NCI-H524 treated with DMSO at 0.1 percent for 48 hours (cell line): ENCODE measurements at regions not wholly inside any gene's neighbourhood (a gene's known extent, or its start where the extent isn't known, plus 50 kb on each side); places are given as distances from the start of the nearest gene placed in this dataset.

ENCODE experiments used
- DNase-seq: peaks from one replicate; lab custom pipeline; 2025; lab: John Stamatoyannopoulos, UW

DNA sequence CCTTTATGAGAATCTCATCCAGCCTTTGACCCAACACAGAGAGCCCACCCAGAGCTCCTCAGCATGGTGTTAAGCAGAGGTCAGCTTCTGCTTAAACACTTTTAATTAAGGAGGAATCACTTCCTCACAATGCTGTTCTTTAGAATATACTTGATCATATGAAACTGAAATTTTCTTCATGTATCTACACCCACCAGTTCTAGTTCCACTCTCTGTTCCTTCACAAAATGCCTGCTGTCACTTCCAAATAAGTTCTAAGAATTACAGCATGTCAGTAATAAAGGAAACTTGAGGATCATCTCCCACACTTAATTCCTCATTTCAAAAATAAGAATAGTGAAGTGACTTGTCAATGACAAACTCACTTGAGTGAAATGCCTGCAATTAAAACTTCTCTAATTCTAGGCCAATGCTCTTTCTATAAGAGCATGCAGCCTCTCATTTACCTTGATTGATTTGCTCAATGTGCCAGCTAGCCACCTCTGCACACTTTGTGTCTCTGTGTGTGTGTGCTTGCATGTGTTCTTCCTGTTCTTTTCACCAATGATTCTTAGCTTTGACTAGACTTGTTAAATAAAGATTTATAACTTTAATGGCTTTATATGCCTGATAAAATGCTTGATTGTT lies 356.3 kb downstream of the PLPP3 start:
- DNase-seq, result no peak

GRCh38 chr1:56220021-56220420 lies 359.3 kb downstream of the PLPP3 start:
- DNase-seq, result no peak

DNA sequence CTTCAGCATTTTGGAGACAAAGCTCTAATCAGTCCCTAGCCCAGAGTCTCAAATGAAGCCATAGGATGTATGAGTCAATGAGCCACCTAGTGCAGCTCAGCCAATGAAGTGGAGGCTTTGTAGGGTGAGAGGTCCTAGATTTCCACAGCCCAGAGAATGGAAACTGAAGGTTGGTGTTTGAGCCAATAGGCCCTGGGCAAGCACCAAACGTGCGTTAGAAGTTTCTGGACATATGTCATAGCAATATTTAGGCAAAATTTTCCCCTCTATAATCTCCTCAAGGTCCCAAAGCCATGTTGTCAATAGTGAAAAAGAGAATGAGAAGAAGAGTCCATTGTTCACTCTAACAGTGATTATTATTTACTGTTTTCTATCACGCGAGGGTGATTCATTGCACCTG lies 361.3 kb downstream of the PLPP3 start:
- no peak for DNase-seq

- DNase-seq, result no peak
These were observed 363.1 kb downstream of the PLPP3 start for GRCh38 chr1:56216218-56216617.

DNA sequence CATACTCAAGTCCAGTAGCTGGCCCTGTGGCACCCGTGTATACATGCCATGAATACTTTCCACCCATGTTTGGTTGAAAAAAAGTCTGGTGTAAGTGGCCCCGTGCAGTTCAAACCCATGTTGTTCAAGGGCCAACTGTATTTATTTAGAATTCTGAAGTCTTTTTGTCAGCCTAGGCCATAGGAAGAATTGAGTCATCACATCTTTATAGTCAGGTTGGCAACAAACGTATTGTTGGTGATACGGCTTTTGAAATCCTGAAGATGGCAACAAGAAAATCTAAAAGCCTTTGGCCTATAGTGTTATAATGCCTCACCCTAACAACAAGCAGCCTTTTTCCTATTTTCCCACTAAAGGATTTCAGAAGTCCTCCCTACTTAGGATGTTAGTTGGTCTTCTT lies 363.6 kb downstream of the PLPP3 start:
- DNase-seq, result no peak

- no peak for DNase-seq
These were observed 364.3 kb downstream of the PLPP3 start for GRCh38 chr1:56215086-56215485.

GRCh38 chr1:56213068-56213467 lies 366.3 kb downstream of the PLPP3 start:
- DNase-seq, result no peak

- DNase-seq, result no peak
These were observed 367.2 kb downstream of the PLPP3 start for GRCh38 chr1:56212143-56212542.

DNA sequence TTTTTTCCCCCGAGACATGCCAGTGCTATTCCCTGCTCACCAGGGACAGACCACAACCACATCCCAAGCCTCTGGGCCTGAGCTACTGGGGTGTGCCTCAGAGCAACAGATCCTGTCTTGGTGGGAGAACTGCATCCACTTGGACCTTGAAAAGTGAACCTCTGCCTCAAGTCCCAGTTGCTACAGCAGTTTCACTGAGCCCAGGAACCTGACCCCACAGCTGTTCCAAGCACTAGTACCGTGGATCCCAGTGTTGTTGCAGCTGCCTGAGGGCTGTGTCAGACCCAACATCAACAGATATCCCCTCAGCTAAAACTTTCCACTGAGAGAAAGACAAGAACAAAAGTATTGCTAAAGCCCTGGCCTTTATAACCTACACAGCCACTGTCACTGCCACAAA lies 373.0 kb downstream of the PLPP3 start:
- DNase-seq, result no peak

GRCh38 chr1:56204206-56204605 lies 375.2 kb downstream of the PLPP3 start:
- DNase-seq, result no peak

- DNase-seq, result no peak
These were observed 376.4 kb downstream of the PLPP3 start for GRCh38 chr1:56202796-56203492.

DNA sequence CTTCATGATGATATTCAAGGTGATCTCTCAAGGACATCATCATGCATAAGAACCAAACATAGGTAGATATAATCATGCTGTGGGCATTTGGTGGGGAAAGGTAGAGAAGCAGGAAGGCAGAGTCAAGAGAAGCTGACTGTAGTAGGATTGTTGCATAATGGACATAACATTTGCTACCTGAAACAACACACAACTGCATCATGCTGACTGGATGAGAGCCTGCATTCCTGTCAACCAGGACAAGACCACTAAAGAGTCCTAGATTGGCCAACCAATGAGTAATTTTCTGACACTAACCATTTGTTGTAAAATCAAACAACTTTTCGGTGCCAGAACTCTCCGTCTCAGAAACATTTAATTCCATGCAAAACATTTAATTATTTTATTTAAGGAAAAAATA lies 377.2 kb downstream of the PLPP3 start:
- DNase-seq, result no peak

GRCh38 chr1:56200896-56201295 lies 378.5 kb downstream of the PLPP3 start:
- no peak for DNase-seq

GRCh38 chr1:56200442-56200841 lies 378.9 kb downstream of the PLPP3 start:
- DNase-seq, result no peak

- no peak for DNase-seq
These were observed 379.4 kb downstream of the PLPP3 start for GRCh38 chr1:56199956-56200355.

DNA sequence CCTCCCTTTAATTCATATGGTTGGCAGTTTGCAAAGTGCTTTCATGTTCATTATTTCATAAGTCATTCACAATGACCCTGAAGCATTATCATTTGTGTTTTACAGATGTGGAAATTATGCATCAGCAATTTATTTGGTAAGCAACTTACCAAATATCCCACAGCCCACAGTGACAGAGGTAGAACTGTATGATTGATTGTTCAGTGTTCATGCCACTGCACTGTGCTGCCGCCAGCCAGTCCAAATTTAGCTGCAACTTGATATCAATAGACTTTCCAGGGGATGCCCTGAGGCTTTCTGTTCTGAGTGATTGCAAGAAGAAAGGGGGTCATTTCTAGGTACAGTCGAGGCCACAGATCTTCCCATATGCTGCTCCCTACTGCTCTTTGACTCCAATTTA lies 380.3 kb downstream of the PLPP3 start:
- no peak for DNase-seq

- no peak for DNase-seq
These were observed 381.4 kb downstream of the PLPP3 start for GRCh38 chr1:56197946-56198345.

DNA sequence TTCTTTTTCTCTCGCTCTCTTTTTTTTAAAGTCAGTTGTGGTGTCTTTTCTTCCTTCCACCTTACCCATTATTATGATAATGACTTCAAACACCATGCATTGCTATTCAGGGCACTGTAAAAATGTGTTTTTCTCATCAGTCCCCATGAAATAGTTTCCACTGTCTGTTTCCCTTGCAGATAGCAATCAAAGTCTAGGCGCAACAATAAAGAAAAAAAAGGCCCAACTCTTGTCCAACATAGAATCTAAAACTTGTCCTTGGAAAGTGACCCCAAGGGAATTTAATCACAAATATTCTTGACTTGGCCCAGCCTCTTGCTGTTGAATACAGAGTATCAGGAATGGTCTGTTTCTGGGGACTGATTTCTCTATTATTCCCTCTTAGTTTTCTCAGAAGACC lies 382.5 kb downstream of the PLPP3 start:
- DNase-seq, result no peak

DNA sequence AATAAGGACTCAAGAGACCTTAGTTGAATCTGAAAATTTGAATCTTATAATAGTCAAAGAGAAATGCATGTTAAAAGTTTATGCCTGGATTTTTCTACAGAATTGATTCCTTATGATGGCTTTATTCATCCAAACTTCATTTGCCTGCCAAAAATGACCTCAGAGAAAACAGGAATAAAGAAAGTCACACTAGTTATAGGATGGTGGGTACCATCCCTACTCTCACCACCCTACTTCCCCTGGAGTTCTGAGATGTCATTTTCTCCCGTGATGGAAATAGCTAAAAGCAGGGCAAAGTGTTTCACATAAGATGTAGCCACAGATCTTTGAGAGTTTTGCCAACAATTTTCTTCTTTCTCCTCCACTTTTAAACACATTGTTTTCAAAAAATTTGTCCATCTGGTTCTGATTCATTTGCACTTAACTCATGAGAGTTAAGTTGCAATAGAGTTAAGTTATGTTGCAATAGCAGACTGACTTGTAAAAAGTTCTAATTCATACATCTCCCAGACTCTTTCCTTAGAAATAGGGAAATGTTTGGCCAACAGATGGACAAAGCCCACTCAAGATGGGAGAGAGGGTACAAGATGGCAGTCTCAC lies 384.6 kb downstream of the PLPP3 start:
- DNase-seq, result no peak

DNA sequence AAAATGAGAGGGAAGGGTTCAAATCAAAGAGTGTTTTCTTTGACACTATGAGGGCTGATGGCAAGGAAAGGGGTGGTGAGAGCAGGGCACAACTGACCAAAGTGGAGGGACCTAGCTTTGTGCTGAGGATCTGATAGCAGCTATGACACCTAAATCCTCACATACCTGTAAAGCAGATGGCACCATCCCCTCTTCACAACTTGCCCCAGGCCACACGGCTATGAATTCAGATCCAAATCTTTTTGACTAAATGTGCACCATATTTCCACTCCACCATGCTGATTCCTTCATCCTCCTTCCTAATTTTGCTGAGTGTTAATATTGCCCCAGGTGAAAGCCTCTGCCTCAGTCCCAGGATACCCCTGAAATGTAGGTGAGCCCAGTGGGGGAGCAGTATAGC lies 385.7 kb downstream of the PLPP3 start:
- DNase-seq, result no peak

DNA sequence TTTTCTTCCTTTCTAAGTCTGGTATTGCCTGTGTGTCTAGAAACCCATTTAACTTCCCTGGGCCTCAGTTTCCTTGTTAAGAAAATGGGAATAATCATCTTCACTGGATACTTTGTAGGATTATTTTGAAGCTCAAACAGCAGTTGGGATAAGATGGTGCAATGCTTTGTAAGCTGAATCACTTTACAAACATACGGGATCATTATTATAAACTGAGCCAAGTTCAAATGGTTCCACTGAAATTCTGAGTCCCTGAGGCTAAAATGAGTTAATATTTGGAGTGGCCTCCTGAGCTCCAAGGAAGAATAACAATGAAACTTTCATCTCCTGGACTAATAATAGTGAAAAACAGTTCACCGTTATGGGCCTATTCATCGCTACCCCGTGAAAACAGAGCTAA lies 388.0 kb downstream of the PLPP3 start:
- DNase-seq, result no peak

DNA sequence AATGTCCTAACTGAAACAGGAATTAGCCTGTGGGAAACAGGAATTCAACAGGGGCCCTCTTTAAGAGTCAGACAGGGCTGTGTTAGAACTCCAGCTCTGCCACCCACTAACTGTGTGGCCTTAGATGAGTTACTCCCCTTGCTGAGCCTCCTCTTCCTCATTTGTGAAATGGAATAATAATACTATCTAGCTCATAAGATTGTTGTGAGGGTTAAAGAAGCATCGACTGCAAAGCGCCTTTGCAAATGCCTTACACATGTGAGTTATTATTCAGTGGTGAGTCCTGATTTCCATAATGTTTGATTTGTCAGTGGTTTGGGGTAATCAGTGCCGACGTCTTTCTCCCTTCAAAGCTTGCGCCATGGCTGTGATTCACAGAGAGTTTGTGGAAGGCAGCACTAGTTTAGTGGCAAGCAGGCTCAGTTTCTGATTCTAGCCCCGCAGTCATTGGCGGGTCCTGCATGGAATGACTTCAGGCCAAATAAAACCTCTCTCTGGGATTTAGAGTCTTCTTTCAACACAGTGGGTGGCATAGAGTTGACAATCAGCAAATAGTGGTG lies 388.5 kb downstream of the PLPP3 start:
- DNase-seq, result no peak
